Cardiac fibroblast (primary cell): ENCODE measurements at regions not wholly inside any gene's neighbourhood (a gene's known extent, or its start where the extent isn't known, plus 50 kb on each side); places are given as distances from the start of the nearest gene placed in this dataset.

ENCODE experiments used
- DNase-seq, 2 donors: peaks; one replicate each; pipeline versions ENCODE4 v3.0.0 to v3.0.0-alpha.2; 2010; ENCODE audit warnings: low read depth in 2 of 2
- H3K4me3 ChIP-seq, 2 donors: replicated peaks in 1 of 2; 1 replicate in 1 of 2; 2 replicates in 1 of 2; pipeline ENCODE4 v1.5.1; 2011; ENCODE audit warnings: low read depth in 2 of 2, low read length in 2 of 2, mild to moderate bottlenecking in 2 of 2, moderate library complexity in 1 of 2
- TF ChIP-seq, protein P1 (sequence below): IDR thresholded peaks from one replicate; pipeline ENCODE4 v1.5.1; 2011; ENCODE audit warnings: low read depth, mild to moderate bottlenecking, low read length, inconsistent platforms

DNA sequence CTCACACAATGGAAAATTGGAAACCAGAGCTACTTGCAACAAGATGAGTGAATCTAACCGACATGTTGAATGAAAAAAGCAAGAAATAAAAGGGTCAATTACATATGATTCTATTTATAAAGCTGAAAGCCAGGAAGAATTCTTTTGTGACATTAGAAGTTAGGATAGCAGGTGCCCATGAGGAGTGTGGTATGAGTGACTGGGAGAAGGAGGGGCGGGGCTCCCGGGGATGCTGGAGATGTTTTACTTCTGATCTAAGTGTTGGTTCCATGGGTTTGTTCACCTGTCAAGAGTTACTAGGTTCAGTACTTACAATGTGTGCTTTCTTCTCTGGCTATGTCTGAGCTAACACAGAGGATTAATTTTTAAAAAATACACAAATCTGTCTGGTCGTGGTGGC, 60.8 kb downstream of the NSMCE3 start:
- H3K4me3 ChIP-seq, result no peak overlapping the region
- TF ChIP-seq, protein P1, sequence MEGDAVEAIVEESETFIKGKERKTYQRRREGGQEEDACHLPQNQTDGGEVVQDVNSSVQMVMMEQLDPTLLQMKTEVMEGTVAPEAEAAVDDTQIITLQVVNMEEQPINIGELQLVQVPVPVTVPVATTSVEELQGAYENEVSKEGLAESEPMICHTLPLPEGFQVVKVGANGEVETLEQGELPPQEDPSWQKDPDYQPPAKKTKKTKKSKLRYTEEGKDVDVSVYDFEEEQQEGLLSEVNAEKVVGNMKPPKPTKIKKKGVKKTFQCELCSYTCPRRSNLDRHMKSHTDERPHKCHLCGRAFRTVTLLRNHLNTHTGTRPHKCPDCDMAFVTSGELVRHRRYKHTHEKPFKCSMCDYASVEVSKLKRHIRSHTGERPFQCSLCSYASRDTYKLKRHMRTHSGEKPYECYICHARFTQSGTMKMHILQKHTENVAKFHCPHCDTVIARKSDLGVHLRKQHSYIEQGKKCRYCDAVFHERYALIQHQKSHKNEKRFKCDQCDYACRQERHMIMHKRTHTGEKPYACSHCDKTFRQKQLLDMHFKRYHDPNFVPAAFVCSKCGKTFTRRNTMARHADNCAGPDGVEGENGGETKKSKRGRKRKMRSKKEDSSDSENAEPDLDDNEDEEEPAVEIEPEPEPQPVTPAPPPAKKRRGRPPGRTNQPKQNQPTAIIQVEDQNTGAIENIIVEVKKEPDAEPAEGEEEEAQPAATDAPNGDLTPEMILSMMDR, result no peak
- DNase-seq, result no peak

DNA sequence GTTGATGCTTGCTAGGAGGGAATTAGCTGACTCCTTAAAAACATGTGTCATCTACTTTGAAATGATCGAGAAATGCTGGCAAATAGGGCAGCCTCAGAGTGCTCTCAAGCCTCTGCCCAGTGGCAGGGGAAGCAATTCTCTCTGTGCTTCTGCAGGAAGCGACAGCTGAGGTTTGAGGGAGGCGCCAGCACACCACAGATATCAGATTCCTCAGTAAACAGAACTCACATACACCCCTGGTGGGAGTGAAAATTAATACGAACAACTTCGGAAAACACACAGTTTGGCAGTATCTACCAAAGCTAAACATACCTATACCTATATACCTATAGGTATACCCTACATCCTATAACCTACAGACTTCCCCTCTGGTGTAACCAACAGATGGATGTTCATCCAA, 61.3 kb downstream of the NSMCE3 start:
- TF ChIP-seq, protein P1, result no peak
- no peak overlapping the region for H3K4me3 ChIP-seq
- DNase-seq, result no peak

DNA sequence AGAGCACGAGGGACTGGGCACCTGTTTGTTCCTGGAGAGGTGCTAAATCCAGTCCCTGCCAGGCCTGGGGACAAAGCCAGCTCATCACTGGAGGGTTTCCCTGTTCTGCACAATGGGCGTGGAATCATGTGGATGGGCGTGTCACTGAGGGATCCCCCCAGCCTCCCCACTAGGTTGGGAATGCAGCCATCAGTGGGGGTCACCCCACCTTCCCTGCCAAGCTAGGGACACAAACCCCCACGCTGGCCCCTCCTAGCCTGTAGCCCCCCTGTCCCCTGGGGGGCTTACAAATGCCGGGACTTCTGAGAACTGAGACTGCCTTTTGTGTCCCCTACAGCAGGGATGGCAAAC, 61.9 kb downstream of the NSMCE3 start:
- H3K4me3 ChIP-seq, result no peak overlapping the region
- no peak for DNase-seq
- TF ChIP-seq, protein P1, result no peak

DNA sequence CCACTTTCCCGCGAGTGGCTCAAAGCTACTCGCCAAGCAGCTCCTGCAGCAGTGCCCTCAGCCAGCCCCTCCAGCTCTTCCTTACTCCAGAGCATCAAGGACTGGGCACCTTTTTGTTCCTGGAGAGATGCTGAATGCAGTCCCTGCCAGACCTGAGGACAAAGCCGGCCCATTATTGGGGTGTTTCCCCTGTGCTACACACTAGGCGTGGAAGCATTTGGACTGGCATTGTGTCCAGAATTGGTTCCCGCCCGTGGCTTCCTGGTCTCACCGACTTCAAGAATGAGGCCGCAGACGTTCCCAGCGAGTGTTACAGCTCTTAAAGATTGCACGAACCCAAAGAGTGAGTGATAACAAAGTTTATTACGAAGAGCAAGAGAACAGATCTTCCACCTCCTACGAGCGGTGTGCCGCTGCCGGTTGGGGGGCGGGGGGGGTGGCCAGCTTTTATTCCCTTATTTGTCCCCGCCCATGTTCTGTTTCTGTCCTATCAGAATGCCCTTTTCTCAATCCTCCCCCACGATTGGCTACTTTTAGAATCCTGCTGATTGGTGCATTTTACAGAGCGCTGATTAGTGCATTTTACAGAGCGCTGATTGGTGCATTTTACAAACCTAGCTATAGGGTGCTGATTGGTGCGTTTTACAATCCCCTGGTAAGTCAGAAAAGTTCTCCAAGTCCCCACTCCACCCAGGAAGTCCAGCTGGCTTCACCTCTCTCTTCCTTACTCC, 62.4 kb downstream of the NSMCE3 start:
- no peak overlapping the region for H3K4me3 ChIP-seq
- TF ChIP-seq, protein P1, result no peak
- DNase-seq, result no peak

DNA sequence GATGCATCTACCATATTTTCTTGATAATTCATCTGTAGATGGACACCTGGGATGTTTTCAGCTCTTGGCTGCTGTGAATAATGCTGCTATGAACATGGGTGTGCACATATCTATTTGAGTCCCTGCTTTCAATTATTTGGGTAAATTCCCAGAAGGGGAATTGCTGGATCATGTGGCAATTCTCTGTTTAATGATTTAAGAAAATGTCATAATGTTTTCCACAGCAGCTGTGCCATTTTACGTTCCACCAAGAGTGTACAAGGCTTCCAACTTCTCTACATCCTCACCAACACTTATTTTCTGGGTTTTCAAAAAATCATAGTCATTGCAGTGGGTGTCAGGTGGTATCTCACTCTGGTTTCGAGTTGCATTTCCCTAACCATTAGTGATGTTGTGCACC, 64.4 kb downstream of the NSMCE3 start:
- TF ChIP-seq, protein P1, result no peak
- no peak overlapping the region for H3K4me3 ChIP-seq
- no peak for DNase-seq

DNA sequence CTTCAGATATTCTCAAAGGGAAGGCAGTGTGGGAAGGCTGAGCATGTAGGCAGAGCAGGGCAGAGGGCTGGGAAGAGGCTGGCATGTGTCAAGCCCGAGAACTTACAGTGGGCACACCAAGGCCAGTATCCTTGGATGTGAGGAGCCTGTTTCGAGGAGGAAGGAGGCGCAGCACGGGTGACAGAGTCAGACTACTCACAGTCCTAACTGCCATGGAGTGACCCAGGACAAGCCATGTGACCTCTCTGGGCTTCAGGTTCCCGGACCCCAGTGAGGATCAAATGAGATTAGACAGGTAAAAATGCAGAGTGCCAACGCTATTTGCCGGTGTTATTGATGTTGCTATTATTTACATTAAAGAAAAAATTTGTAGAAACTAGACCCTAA, 65.3 kb downstream of the NSMCE3 start:
- no peak for DNase-seq
- no peak overlapping the region for H3K4me3 ChIP-seq
- TF ChIP-seq, protein P1, result no peak
